ENCODE measurements at regions not wholly inside any gene's neighbourhood (a gene's known extent, or its start where the extent isn't known, plus 50 kb on each side); places are given as distances from the start of the nearest gene placed in this dataset.

GRCh38 chr9:102209176-102209575, 470.7 kb upstream of the GRIN3A start:
- in situ Hi-C loops (cut with MboI; ENCODE audit: low sequenced_read_pairs in 4 of 4) (no loop called here), intact Hi-C loops (cut with DNase I; ENCODE audit: low total_unique reads) (no loop called here)
- Histone ChIP-seq H3K4me3 (no peak overlapping the region), H3K27me3 (no peaks in the 10 kb centered on the region), H3K4me1 (no peaks in the 10 kb centered on the region), H3K27ac (no peak overlapping the region), H3K36me3 (no peaks in the 10 kb centered on the region), H3K9me3 (no peaks in the 10 kb centered on the region)
- ATAC-seq (no peak), DNase-seq (no peak)
- TF ChIP-seq POLR2A (IDR thresholded peaks at IDR 0.05): no peak
- TF ChIP-seq CTCF (IDR thresholded peaks at IDR 0.05 in 4 of 5, conservative IDR thresholded peaks at IDR 0.05 in 1 of 5): no peak

GRCh38 chr9:102206432-102206831, 468.0 kb upstream of the GRIN3A start:
- no peaks in the 10 kb centered on the region for H3K36me3 ChIP-seq

GRCh38 chr9:102205251-102205650, 466.8 kb upstream of the GRIN3A start:
- intact Hi-C loops (cut with DNase I; ENCODE audit: low total_unique reads): no loop called here

More at GRCh38 chr9:102206432-102206831, 468.0 kb upstream of the GRIN3A start:
- Histone ChIP-seq H3K27ac (no peak overlapping the region), H3K9me3 (no peaks in the 10 kb centered on the region), H3K4me1 (no peaks in the 10 kb centered on the region), H3K27me3 (no peaks in the 10 kb centered on the region), H3K4me3 (no peak overlapping the region)
- no peak for DNase-seq
- TF ChIP-seq CTCF (IDR thresholded peaks at IDR 0.05 in 4 of 5, conservative IDR thresholded peaks at IDR 0.05 in 1 of 5): no peak
- no peak for TF ChIP-seq POLR2A (IDR thresholded peaks at IDR 0.05)
- intact Hi-C loops (cut with DNase I; ENCODE audit: low total_unique reads): no loop called here
- in situ Hi-C loops (cut with MboI; ENCODE audit: low sequenced_read_pairs in 4 of 4): no loop called here
- ATAC-seq: no peak

GRCh38 chr9:102202126-102202525, 463.7 kb upstream of the GRIN3A start:
- no peaks in the 10 kb centered on the region for H3K27me3 ChIP-seq

More at GRCh38 chr9:102205251-102205650, 466.8 kb upstream of the GRIN3A start:
- Histone ChIP-seq H3K9me3 (no peaks in the 10 kb centered on the region), H3K4me3 (no peak overlapping the region), H3K36me3 (no peaks in the 10 kb centered on the region), H3K27me3 (no peaks in the 10 kb centered on the region), H3K4me1 (no peaks in the 10 kb centered on the region), H3K27ac (no peak overlapping the region)
- DNase-seq: no peak
- TF ChIP-seq CTCF (IDR thresholded peaks at IDR 0.05 in 4 of 5, conservative IDR thresholded peaks at IDR 0.05 in 1 of 5) (no peak), POLR2A (IDR thresholded peaks at IDR 0.05) (no peak)
- no peak for ATAC-seq
- in situ Hi-C loops (cut with MboI; ENCODE audit: low sequenced_read_pairs in 4 of 4): no loop called here

More at GRCh38 chr9:102202126-102202525, 463.7 kb upstream of the GRIN3A start:
- TF ChIP-seq POLR2A (IDR thresholded peaks at IDR 0.05): no peak
- TF ChIP-seq CTCF (IDR thresholded peaks at IDR 0.05 in 4 of 5, conservative IDR thresholded peaks at IDR 0.05 in 1 of 5): no peak
- in situ Hi-C loops (cut with MboI; ENCODE audit: low sequenced_read_pairs in 4 of 4): no loop called here
- Histone ChIP-seq H3K9me3 (no peaks in the 10 kb centered on the region), H3K36me3 (no peaks in the 10 kb centered on the region), H3K4me1 (no peaks in the 10 kb centered on the region), H3K4me3 (no peak overlapping the region), H3K27ac (no peak overlapping the region)
- ATAC-seq (no peak), DNase-seq (no peak)
- intact Hi-C loops (cut with DNase I; ENCODE audit: low total_unique reads): no loop called here
